H54 (cell line): ENCODE measurements at regions not wholly inside any gene's neighbourhood (a gene's known extent, or its start where the extent isn't known, plus 50 kb on each side); places are given as distances from the start of the nearest gene placed in this dataset.

Experiments used
- DNase-seq: peaks from one replicate; pipeline ENCODE4 v3.0.0; 2011; ENCODE audit warnings: low spot score, mixed read lengths; ENCODE audit not compliant: insufficient read length
- FAIRE-seq: peaks from 3 replicates; lab custom pipeline; 2011; peaks lifted over from hg19 to GRCh38; lab: Jason Lieb, UNC
- POLR2A ChIP-seq: IDR thresholded peaks from 2 replicates; pipeline ENCODE4 v1.6.1; 2011; ENCODE audit warnings: low read depth, mild to moderate bottlenecking, low read length

GRCh38 chr4:111662496-111662895 lies 482.8 kb upstream of the FAM241A start:
- DNase-seq (no peak), FAIRE-seq (no peak)
- TF ChIP-seq POLR2A = no peak

- FAIRE-seq (no peak), DNase-seq (no peak)
- TF ChIP-seq POLR2A = no peak
Observed at GRCh38 chr4:111664308-111664945, 480.8 kb upstream of the FAM241A start.

GRCh38 chr4:111666826-111667360 lies 478.4 kb upstream of the FAM241A start:
- DNase-seq = no peak
- FAIRE-seq = no peak
- TF ChIP-seq POLR2A = no peak

GRCh38 chr4:111671756-111672155 lies 473.5 kb upstream of the FAM241A start:
- TF ChIP-seq POLR2A = no peak
- FAIRE-seq = no peak
- no peak for DNase-seq

GRCh38 chr4:111675746-111676145 lies 469.5 kb upstream of the FAM241A start:
- DNase-seq (no peak), FAIRE-seq (no peak)
- no peak for TF ChIP-seq POLR2A

GRCh38 chr4:111676533-111676932 lies 468.7 kb upstream of the FAM241A start:
- no peak for TF ChIP-seq POLR2A
- FAIRE-seq (no peak), DNase-seq (no peak)

DNA sequence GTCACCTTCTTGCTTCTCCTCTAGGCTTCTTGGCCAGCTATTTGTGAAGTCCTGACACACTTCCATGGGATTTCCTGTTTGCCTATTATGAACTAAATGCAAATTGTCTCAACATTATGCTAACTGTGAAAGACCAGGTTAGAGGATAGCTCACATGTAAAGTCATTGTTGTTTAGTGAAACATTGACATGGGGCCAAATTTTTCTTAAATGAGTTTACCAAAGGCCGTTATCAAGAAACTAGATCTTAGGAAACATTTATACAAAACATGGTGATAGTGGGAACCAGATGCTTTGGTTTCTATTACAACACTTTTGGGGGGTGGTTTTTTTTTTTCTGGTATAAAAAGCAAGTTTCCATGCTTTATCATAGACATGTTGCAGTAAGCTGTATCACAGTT lies 466.8 kb upstream of the FAM241A start:
- no peak for TF ChIP-seq POLR2A
- DNase-seq (no peak), FAIRE-seq (no peak)

DNA sequence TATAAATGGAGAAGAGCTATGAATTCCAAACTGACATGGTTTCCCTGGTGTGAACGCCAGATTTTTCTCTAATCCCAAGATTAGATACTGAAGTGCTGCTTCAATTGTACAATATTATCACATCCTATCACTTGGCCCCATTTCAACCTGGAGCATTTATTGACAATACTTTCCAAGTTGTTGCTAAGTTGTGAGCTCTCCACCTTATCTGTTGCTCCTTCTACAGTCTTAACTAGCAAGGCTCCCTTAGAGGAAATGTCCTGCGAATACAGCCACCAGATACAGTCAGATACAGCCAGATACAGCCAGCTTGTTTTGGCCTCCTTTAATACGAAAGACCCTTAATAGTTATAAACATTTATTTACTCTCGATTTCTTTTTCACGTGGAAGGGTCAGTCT lies 466.3 kb upstream of the FAM241A start:
- FAIRE-seq (no peak), DNase-seq (no peak)
- TF ChIP-seq POLR2A = no peak

- TF ChIP-seq POLR2A = no peak
- FAIRE-seq (no peak), DNase-seq (no peak)
Observed at GRCh38 chr4:111681270-111681669, 464.0 kb upstream of the FAM241A start.

GRCh38 chr4:111681751-111682150 lies 463.5 kb upstream of the FAM241A start:
- FAIRE-seq (no peak), DNase-seq (no peak)
- no peak for TF ChIP-seq POLR2A

GRCh38 chr4:111685205-111685604 lies 460.0 kb upstream of the FAM241A start:
- DNase-seq = no peak
- TF ChIP-seq POLR2A = no peak
- no peak for FAIRE-seq

- FAIRE-seq = no peak
- no peak for TF ChIP-seq POLR2A
- no peak for DNase-seq
Observed at GRCh38 chr4:111689214-111689613, 456.0 kb upstream of the FAM241A start.

GRCh38 chr4:111689731-111690130 lies 455.5 kb upstream of the FAM241A start:
- DNase-seq = no peak

GRCh38 chr4:111693758-111694157 lies 451.5 kb upstream of the FAM241A start:
- FAIRE-seq (no peak), DNase-seq (no peak)
- TF ChIP-seq POLR2A = no peak

More at GRCh38 chr4:111689731-111690130, 455.5 kb upstream of the FAM241A start:
- FAIRE-seq = no peak
- TF ChIP-seq POLR2A = no peak

DNA sequence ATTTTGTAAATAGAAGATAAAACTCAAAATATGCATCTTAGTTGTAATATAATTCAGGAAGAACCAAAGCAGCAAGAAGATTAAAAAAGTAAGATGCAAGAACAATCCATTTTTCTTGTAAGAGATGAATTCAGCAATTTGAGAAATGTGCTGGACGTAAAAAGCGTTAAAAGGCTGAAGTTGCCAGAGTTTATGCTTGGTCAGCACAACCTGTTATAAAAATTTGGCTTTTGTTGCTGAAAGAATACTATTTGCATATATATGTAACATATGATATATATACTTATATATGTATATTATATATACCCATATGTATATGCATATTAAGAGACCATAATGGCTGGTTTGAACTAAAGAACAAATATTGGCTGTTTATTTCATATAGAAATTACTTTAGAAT lies 449.6 kb upstream of the FAM241A start:
- DNase-seq = no peak
- no peak for TF ChIP-seq POLR2A
- no peak for FAIRE-seq
